ENCODE measurements at regions not wholly inside any gene's neighbourhood (a gene's known extent, or its start where the extent isn't known, plus 50 kb on each side); places are given as distances from the start of the nearest gene placed in this dataset.

DNA sequence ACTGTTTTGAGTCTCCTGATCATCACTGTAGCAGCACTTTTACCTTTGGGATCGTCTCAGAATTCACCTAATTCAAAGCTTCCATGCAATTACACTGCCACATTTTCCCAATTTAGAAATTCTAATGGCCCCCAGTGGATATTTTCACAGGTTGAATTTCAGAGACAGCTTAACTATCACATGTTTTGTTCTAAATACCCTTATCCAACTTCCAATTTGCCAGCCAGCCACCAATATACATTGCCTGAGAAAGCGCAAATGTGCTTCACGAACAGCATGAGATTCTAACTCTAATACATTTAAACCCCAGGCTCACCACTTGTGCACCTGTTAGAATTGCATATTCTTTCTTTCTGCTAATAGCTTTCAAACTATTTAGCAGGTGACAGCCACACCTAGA lies 1160.9 kb upstream of the TMEM132C start:
- TF ChIP-seq EZH2 (IDR thresholded peaks at IDR 0.05; ENCODE audit: insufficient read depth, poor library complexity, severe bottlenecking) (no peak), EZH2phosphoT487 (IDR thresholded peaks at IDR 0.05; ENCODE audit: insufficient read depth, low read depth) (no peak)

All from GM23248 (cell line).